A673 (cell line): ENCODE measurements at regions not wholly inside any gene's neighbourhood (a gene's known extent, or its start where the extent isn't known, plus 50 kb on each side); places are given as distances from the start of the nearest gene placed in this dataset.

Experiments used
- BruUV-seq: library from RNA; stranded (reverse); fragments of 400-500 nt; replicated peaks from 2 replicates; lab custom pipeline; 2021; lab: Mats Ljungman, UMichigan
- CTCF ChIA-PET: fragments of 300-600 bp; sonication (Branson Sonifier 250); formaldehyde crosslinking; loops from one replicate; lab custom pipeline; 2022; ENCODE audit warnings: antibody characterized with exemption; lab: Charles Lee
- POLR2A ChIA-PET: fragments of 300-600 bp; sonication (Branson Sonifier 250); formaldehyde crosslinking; loops from one replicate; lab custom pipeline; 2022; ENCODE audit warnings: antibody characterized with exemption; ENCODE audit not compliant: low non-redundant PET; lab: Charles Lee
- DNase-seq: peaks from one replicate; pipeline ENCODE4 v3.0.0-alpha.2; 2015; ENCODE audit warnings: low spot score
- H3K27ac ChIP-seq: fragments of 200-600 bp; sonication (generic); 2 replicates; pipeline ENCODE4 v1.5.1; 2016; ENCODE audit warnings: mixed run types, low read depth, mild to moderate bottlenecking, mixed read lengths, antibody characterized with exemption, low read length; ENCODE audit not compliant: poor library complexity, severe bottlenecking
- H3K27me3 ChIP-seq: fragments of 200-600 bp; sonication (generic); replicated peaks from 2 replicates; pipeline ENCODE4 v1.6.1; 2017; ENCODE audit warnings: mixed run types, low read depth, mild to moderate bottlenecking, mixed read lengths, antibody characterized with exemption, low read length; ENCODE audit not compliant: insufficient read depth, poor library complexity
- H3K36me3 ChIP-seq: fragments of 200-600 bp; sonication (generic); 2 replicates; pipeline ENCODE4 v1.6.1; 2016; ENCODE audit warnings: mixed run types, mild to moderate bottlenecking, mixed read lengths, antibody characterized with exemption, low read length; ENCODE audit not compliant: insufficient read depth, poor library complexity, severe bottlenecking
- H3K4me1 ChIP-seq: fragments of 200-600 bp; sonication (generic); 2 replicates; pipeline ENCODE4 v1.6.1; 2017; ENCODE audit warnings: mixed run types, mild to moderate bottlenecking, mixed read lengths, antibody characterized with exemption, low read length; ENCODE audit not compliant: insufficient read depth, poor library complexity, severe bottlenecking
- H3K4me3 ChIP-seq: fragments of 200-600 bp; sonication (generic); 2 replicates; pipeline ENCODE4 v1.5.1; 2016; ENCODE audit warnings: low read depth, mixed run types, mild to moderate bottlenecking, mixed read lengths, low read length; ENCODE audit not compliant: poor library complexity, severe bottlenecking
- H3K9me3 ChIP-seq: fragments of 200-600 bp; sonication (generic); 2 replicates; pipeline ENCODE4 v1.6.1; 2016; ENCODE audit warnings: mixed run types, low read depth, mild to moderate bottlenecking, mixed read lengths, antibody characterized with exemption, low read length; ENCODE audit not compliant: poor library complexity, severe bottlenecking
- EZH2 ChIP-seq: fragments of 200-600 bp; sonication (generic); IDR thresholded peaks from 2 replicates; pipeline ENCODE4 v1.6.1; 2017; ENCODE audit warnings: borderline replicate concordance, low read depth, mild to moderate bottlenecking, mixed read lengths, antibody characterized with exemption, low read length; ENCODE audit not compliant: poor library complexity, severe bottlenecking
- intact Hi-C: fragments of 100-400 bp; cut with micrococcal nuclease; formaldehyde crosslinking; loops from one replicate; pipeline ENCODE4 v1.10.0; 2022; ENCODE audit not compliant: unreplicated experiment
- TF ChIP-seq, protein P1 (sequence below): fragments of 300-800, 200-600 bp; sonication (generic); conservative IDR thresholded peaks from 2 replicates; pipeline ENCODE4 v1.5.1; 2017; ENCODE audit warnings: low read depth, mild to moderate bottlenecking, antibody characterized with exemption, low read length, moderate library complexity, mixed read lengths

DNA sequence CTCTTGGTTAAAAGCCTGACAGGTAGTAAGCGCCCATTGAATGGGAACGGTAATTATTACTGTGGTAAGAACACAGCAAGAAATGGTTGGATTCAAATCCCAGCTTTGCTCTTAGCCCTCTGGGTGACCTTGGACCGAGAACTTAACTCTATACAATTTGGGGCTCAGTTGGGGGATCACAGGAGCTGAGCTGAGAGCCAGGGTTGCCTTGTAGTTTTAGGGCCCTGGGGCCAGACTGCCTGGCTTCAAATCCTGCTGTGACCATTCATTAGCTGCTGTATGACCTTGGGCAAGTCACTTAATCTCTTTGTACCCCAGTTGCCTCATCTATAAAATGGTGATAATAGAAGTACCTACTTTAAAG is 87.4 kb upstream of the SH3PXD2B start:
- no TSS peak for BruUV-seq
- Histone ChIP-seq H3K4me1 (no peaks in the 10 kb centered on the region), H3K27me3 (no peaks in the 10 kb centered on the region), H3K4me3 (no peak overlapping the region), H3K36me3 (no peaks in the 10 kb centered on the region), H3K9me3 (no peaks in the 10 kb centered on the region), H3K27ac (no peak overlapping the region)
- ChIA-PET CTCF (no interaction called here), POLR2A (no interaction called here)
- DNase-seq: no peak
- TF ChIP-seq EZH2: no peak
- TF ChIP-seq, protein P1, sequence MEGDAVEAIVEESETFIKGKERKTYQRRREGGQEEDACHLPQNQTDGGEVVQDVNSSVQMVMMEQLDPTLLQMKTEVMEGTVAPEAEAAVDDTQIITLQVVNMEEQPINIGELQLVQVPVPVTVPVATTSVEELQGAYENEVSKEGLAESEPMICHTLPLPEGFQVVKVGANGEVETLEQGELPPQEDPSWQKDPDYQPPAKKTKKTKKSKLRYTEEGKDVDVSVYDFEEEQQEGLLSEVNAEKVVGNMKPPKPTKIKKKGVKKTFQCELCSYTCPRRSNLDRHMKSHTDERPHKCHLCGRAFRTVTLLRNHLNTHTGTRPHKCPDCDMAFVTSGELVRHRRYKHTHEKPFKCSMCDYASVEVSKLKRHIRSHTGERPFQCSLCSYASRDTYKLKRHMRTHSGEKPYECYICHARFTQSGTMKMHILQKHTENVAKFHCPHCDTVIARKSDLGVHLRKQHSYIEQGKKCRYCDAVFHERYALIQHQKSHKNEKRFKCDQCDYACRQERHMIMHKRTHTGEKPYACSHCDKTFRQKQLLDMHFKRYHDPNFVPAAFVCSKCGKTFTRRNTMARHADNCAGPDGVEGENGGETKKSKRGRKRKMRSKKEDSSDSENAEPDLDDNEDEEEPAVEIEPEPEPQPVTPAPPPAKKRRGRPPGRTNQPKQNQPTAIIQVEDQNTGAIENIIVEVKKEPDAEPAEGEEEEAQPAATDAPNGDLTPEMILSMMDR: no peak
- intact Hi-C loops: no loop called here

DNA sequence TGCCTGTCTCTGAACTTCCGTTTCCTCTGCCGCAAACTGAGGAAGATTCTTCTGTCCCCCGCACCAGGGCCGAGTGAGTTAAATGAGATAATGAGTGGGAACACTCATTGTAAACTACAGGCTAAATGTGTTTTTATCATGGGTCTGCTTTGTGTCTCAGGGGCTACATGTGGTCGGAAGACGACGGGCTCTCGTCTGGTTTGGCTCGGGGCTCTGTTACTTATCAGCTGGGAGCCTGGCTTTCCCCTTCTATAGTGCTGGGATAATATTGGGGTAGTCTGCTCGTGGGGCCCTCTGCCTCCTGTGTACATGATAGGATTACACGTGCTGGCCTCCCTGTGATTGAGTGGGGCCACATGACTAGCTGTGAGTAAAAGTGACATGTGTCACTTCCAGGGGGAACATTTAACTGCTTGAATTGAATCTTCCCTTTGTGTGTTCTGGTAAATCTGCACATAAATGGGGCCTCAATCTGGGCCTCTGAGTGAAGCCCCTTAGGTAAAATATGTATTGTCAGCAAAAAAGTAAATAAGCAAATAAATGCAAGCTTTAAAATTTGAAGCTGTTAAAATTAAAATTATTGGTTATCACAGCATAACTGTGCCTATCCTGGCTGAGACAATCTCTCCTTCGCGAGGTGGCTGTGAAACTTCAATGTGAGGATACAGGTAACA is 86.9 kb upstream of the SH3PXD2B start:
- no TSS peak for BruUV-seq

DNA sequence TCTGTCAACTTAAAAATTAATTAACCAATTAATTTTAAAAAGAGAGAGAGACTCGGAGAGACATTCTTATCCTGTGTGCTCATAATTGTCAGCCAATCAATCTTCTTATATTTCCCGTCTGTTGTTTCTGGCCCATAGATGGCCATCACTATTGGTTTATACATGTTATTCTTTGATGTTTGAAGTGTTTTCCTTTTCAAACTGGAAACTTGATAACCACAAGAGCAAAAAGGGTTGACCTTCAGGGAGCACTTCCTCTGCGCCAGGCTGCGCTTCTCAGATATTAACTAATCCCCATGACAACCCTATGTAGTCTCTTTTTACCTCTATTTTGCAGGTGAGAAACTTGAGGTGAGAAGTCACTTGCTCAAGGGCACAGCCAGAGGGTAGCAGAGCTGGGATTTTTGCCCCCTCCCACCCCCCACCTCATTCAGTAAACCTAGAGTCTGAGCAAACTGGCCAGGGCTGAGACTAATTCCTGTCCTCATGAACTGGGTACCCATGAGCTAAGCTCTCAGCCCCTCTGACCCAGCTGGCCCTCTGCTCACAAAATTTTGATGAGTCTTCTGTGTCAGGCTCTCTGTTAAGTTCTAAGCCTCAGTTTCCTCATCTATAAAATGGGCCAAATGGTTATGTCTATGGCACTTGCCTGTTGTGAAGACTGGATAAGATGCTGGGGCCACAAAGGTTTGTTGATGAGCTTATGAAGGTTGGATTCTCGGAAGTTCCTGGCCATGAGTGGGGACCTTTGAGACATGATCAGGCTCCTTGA is 86.0 kb upstream of the SH3PXD2B start:
- Histone ChIP-seq H3K9me3 (no peaks in the 10 kb centered on the region), H3K4me3 (no peak overlapping the region), H3K36me3 (no peaks in the 10 kb centered on the region), H3K4me1 (no peaks in the 10 kb centered on the region), H3K27ac (no peak overlapping the region), H3K27me3 (no peaks in the 10 kb centered on the region)
- BruUV-seq: no TSS peak
- POLR2A ChIA-PET: no interaction called here
- no peak for DNase-seq
- TF ChIP-seq EZH2: no peak
- TF ChIP-seq, protein P1: no peak
- intact Hi-C loops: no loop called here
- CTCF ChIA-PET: no interaction called here

More for the DNA sequence above, 86.9 kb upstream of the SH3PXD2B start:
- no peak overlapping the region for H3K4me3 ChIP-seq
- CTCF ChIA-PET: no interaction called here
- H3K4me1 ChIP-seq: no peaks in the 10 kb centered on the region
- no peaks in the 10 kb centered on the region for H3K9me3 ChIP-seq
- H3K27me3 ChIP-seq: no peaks in the 10 kb centered on the region
- TF ChIP-seq, protein P1: no peak
- TF ChIP-seq EZH2: no peak
- no peak overlapping the region for H3K27ac ChIP-seq
- H3K36me3 ChIP-seq: no peaks in the 10 kb centered on the region
- intact Hi-C loops: no loop called here
- POLR2A ChIA-PET: no interaction called here
- no peak for DNase-seq
